ENCODE measurements at regions not wholly inside any gene's neighbourhood (a gene's known extent, or its start where the extent isn't known, plus 50 kb on each side); places are given as distances from the start of the nearest gene placed in this dataset.
A peak's percentile ranks its signal among the peaks of the same experiment; 100 is the strongest.

- peaks cover 39% of the 10 kb centered on the region for H3K4me1 Mint-ChIP-seq
Measured at GRCh38 chr14:58778202-58778601, 140.4 kb downstream of the DACT1 start.

GRCh38 chr14:58779376-58779775 is 141.6 kb downstream of the DACT1 start:
- H3K27ac ChIP-seq: no peak overlapping the region
- peaks cover 7% of the 10 kb centered on the region for H3K4me1 ChIP-seq
- no peaks in the 10 kb centered on the region for H3K36me3 ChIP-seq
- TF ChIP-seq EZH2phosphoT487 (IDR thresholded peaks at IDR 0.05) (no peak), EZH2 (IDR thresholded peaks at IDR 0.05) (no peak), CTCF (IDR thresholded peaks at IDR 0.05) (no peak)
- H3K4me2 ChIP-seq: no peak overlapping the region
- H3K27me3 Mint-ChIP-seq (ENCODE audit: insufficient read depth, low read depth): peaks cover 5% of the 10 kb centered on the region
- no peak for DNase-seq (ENCODE audit: low spot score)
- no peaks in the 10 kb centered on the region for H3F3A ChIP-seq (ENCODE audit: low read depth)
- H4K20me1 ChIP-seq (ENCODE audit: low read depth): no peaks in the 10 kb centered on the region
- H3K4me3 ChIP-seq: no peak overlapping the region
- H3K4me1 Mint-ChIP-seq: peaks cover 28% of the 10 kb centered on the region
- H3K9ac ChIP-seq: no peak overlapping the region
- no peaks in the 10 kb centered on the region for H3K9me3 ChIP-seq (ENCODE audit: low read depth)
- H3K9me3 Mint-ChIP-seq: peaks cover 6% of the 10 kb centered on the region
- no peak overlapping the region for H3K4me3 Mint-ChIP-seq
- H3K36me3 Mint-ChIP-seq: no peaks in the 10 kb centered on the region
- H2AFZ ChIP-seq (replicated peaks): no peak overlapping the region
- H3K27ac Mint-ChIP-seq: no peak overlapping the region
- no peaks in the 10 kb centered on the region for H3K27me3 ChIP-seq
- H3K79me2 ChIP-seq (ENCODE audit: low read depth): no peaks in the 10 kb centered on the region

More at GRCh38 chr14:58778202-58778601, 140.4 kb downstream of the DACT1 start:
- H3K36me3 Mint-ChIP-seq: no peaks in the 10 kb centered on the region
- DNase-seq (ENCODE audit: low spot score): no peak
- no peak overlapping the region for H3K27ac ChIP-seq
- H3K9me3 Mint-ChIP-seq: peaks cover 6% of the 10 kb centered on the region
- H3K27me3 Mint-ChIP-seq (ENCODE audit: insufficient read depth, low read depth): peaks cover 7% of the 10 kb centered on the region
- H4K20me1 ChIP-seq (ENCODE audit: low read depth): no peaks in the 10 kb centered on the region
- no peak overlapping the region for H3K9ac ChIP-seq
- peaks cover 16% of the 10 kb centered on the region for H3K4me1 ChIP-seq
- TF ChIP-seq CTCF (IDR thresholded peaks at IDR 0.05) (no peak), EZH2 (IDR thresholded peaks at IDR 0.05) (no peak), EZH2phosphoT487 (IDR thresholded peaks at IDR 0.05) (no peak)
- H3K4me3 ChIP-seq: no peak overlapping the region
- no peaks in the 10 kb centered on the region for H3K9me3 ChIP-seq (ENCODE audit: low read depth)
- peaks cover 7% of the 10 kb centered on the region for H3F3A ChIP-seq (ENCODE audit: low read depth)
- no peak overlapping the region for H3K4me3 Mint-ChIP-seq
- H3K36me3 ChIP-seq: no peaks in the 10 kb centered on the region
- H3K79me2 ChIP-seq (ENCODE audit: low read depth): no peaks in the 10 kb centered on the region
- peak overlapping the region; percentile 58 for H3K27ac Mint-ChIP-seq
- no peaks in the 10 kb centered on the region for H3K27me3 ChIP-seq
- H2AFZ ChIP-seq (replicated peaks): no peak overlapping the region
- no peak overlapping the region for H3K4me2 ChIP-seq

GRCh38 chr14:58780185-58780584 is 142.4 kb downstream of the DACT1 start:
- H3K4me3 Mint-ChIP-seq: no peak overlapping the region
- no peaks in the 10 kb centered on the region for H3K79me2 ChIP-seq (ENCODE audit: low read depth)
- peaks cover 4% of the 10 kb centered on the region for H3K9me3 Mint-ChIP-seq
- peaks cover 2% of the 10 kb centered on the region for H3K27me3 Mint-ChIP-seq (ENCODE audit: insufficient read depth, low read depth)
- H3F3A ChIP-seq (ENCODE audit: low read depth): no peaks in the 10 kb centered on the region
- H4K20me1 ChIP-seq (ENCODE audit: low read depth): no peaks in the 10 kb centered on the region
- TF ChIP-seq EZH2 (IDR thresholded peaks at IDR 0.05) (no peak), CTCF (IDR thresholded peaks at IDR 0.05) (no peak), EZH2phosphoT487 (IDR thresholded peaks at IDR 0.05) (no peak)
- H3K27ac ChIP-seq: no peak overlapping the region
- H2AFZ ChIP-seq (replicated peaks): no peak overlapping the region
- H3K27ac Mint-ChIP-seq: no peak overlapping the region
- no peaks in the 10 kb centered on the region for H3K27me3 ChIP-seq
- no peaks in the 10 kb centered on the region for H3K36me3 ChIP-seq
- no peaks in the 10 kb centered on the region for H3K9me3 ChIP-seq (ENCODE audit: low read depth)
- peaks cover 7% of the 10 kb centered on the region for H3K4me1 ChIP-seq
- H3K9ac ChIP-seq: no peak overlapping the region
- no peak for DNase-seq (ENCODE audit: low spot score)
- no peak overlapping the region for H3K4me3 ChIP-seq
- peaks cover 28% of the 10 kb centered on the region for H3K4me1 Mint-ChIP-seq
- no peaks in the 10 kb centered on the region for H3K36me3 Mint-ChIP-seq
- H3K4me2 ChIP-seq: no peak overlapping the region

Data from neural progenitor cell (in vitro differentiated cells).